D721Med (cell line): ENCODE measurements at regions not wholly inside any gene's neighbourhood (a gene's known extent, or its start where the extent isn't known, plus 50 kb on each side); places are given as distances from the start of the nearest gene placed in this dataset.

Source experiments
- DNase-seq: peaks from one replicate; pipeline ENCODE4 v3.0.0; 2011; ENCODE audit warnings: low spot score; ENCODE audit not compliant: insufficient read length
- FAIRE-seq: peaks from 2 replicates; lab custom pipeline; 2011; peaks lifted over from hg19 to GRCh38; lab: Jason Lieb, UNC
- TF ChIP-seq, protein P1 (sequence below): IDR thresholded peaks from 2 replicates; pipeline ENCODE4 v1.5.1; 2012; ENCODE audit warnings: mild to moderate bottlenecking, control low read depth; ENCODE audit not compliant: insufficient read depth; ENCODE audit errors: missing control alignments

DNA sequence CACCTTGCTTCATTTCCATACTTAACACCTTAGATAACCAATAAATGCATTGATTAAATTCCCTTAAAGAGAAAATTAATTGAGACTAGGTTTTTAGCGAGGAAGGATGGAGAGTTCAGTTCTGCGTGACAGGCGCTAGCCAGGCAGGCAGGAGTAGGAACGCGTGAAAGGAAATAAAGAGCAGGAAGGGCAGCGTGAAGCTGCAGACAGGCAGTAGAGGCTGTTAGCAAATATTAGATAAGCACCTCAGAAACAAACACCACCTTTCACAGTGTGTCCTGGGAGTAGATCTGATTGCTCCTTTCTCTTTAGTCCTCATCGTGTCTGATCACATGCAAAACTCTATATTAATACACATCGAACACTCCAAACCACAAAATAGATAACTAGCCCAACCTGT is 282.7 kb upstream of the ADGRL2 start:
- DNase-seq (no peak), FAIRE-seq (no peak)
- TF ChIP-seq, protein P1, sequence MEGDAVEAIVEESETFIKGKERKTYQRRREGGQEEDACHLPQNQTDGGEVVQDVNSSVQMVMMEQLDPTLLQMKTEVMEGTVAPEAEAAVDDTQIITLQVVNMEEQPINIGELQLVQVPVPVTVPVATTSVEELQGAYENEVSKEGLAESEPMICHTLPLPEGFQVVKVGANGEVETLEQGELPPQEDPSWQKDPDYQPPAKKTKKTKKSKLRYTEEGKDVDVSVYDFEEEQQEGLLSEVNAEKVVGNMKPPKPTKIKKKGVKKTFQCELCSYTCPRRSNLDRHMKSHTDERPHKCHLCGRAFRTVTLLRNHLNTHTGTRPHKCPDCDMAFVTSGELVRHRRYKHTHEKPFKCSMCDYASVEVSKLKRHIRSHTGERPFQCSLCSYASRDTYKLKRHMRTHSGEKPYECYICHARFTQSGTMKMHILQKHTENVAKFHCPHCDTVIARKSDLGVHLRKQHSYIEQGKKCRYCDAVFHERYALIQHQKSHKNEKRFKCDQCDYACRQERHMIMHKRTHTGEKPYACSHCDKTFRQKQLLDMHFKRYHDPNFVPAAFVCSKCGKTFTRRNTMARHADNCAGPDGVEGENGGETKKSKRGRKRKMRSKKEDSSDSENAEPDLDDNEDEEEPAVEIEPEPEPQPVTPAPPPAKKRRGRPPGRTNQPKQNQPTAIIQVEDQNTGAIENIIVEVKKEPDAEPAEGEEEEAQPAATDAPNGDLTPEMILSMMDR, result no peak

DNA sequence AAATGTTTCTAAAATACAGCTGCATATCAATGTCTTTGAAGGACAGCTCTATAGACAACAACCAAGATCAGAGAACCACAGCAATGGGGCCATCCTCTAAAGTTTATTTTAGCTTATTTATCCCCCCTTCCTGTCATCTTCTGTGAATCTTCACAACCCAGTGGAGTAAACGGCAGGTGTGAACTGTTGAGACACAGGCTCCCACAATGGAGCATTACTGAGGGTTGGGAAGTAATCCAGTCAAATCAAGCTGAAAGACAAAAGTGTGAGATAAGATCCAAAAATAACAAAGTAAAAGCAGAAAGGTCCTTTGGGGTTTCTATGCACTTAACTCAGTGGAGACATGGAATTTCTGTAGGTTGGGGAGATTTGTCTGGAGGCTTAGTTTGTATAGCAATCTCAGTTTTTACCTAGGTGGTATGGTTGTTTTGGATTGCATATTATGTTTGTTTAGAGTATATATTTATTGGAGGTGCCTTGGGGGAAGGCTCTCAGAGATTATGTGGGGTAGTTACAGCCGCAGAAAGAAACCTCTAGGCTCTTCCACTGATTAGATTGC is 286.9 kb upstream of the ADGRL2 start:
- DNase-seq (no peak), FAIRE-seq (no peak)
- TF ChIP-seq, protein P1, result no peak

DNA sequence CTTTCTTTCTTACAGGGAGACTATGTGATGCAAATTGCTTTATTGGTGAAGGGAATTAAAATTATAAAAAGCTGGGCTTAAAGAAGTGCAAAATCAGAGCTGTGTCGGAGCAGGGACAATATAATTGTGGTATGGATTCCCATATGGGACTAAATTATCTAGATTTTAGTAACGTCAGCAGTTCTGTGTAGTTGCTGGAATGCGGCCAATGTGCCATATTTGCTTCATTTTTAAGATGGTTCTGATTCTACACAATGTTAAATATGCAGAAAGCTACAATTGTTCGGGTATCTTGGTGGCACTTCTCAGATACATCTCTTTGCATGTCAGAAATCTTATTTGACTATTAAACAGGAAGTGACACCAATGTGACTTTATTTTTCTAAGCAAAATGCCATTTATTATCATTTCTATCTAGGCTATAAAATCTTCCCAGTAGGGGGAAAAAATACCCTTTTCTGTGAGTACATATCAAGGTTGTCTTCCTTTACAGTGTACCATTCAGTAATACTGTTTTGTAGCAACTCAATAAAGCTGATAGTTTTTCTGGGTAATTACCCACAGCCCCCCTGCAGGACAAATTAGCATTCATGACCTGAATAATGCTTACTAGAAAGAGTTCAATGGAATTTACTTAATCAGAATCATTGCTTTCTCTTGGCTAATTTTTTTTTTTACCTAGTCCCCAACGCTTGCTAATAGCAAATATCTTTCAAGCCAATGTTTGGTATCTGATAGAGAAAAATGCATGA is 288.3 kb upstream of the ADGRL2 start:
- FAIRE-seq (no peak), DNase-seq (no peak)
- TF ChIP-seq, protein P1, result no peak

DNA sequence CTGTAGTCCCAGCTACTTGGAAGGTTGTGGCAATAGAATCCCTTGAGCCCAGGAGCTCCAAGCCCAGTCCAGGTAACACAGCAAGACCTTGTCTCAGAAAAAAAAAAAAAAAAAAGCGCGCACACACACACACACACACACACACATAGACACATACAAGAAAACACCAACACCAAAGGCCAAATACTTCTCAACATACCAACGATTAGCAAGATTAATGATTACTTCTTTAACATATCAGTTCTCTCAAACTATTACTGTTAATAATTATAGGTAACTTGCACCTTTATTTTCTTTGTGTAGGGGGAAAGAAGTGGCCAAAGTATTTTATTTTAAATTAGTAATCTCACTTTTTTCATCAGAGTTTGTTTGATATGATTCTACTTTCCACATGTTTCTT is 289.5 kb upstream of the ADGRL2 start:
- TF ChIP-seq, protein P1, result no peak
- DNase-seq, result no peak
- no peak for FAIRE-seq

DNA sequence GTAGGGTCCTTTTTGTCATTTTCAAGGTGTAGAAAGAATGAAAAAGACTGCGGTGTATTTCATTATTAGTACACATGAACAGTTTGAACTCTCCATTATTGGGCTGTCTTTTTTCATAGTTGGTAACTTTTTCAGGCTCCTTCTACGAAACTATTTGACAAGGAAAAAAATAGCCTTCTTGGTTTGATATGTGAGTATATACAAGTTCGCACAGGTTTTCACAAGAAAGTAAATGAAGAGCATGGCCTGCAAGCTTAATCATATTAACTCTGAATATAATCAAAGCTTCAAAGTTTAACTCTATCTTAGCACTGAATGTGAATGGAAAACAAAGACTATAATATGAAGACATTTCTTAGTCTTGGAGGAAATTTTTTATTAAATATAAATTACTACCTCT is 290.0 kb upstream of the ADGRL2 start:
- FAIRE-seq (no peak), DNase-seq (no peak)
- TF ChIP-seq, protein P1, result no peak

DNA sequence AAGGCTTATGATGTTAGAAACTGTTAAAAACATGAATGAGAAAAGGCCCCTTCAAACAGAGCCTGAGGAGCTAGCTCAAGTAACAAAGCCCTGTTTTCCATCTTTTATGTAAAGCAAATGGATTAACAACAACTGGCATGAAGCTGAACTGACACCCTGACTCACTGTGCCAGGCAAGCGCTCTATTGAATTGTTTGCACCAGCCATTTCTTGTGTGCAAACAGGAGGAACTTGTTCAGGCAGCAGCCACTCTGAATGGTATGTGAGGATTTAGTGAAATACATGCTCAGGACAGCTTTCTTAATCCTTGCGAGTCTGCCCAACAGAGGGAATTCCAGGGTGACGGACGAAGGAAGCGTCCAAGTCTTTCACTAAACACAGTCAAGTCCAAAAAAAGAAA is 291.1 kb upstream of the ADGRL2 start:
- TF ChIP-seq, protein P1, result no peak
- no peak for DNase-seq
- no peak for FAIRE-seq

DNA sequence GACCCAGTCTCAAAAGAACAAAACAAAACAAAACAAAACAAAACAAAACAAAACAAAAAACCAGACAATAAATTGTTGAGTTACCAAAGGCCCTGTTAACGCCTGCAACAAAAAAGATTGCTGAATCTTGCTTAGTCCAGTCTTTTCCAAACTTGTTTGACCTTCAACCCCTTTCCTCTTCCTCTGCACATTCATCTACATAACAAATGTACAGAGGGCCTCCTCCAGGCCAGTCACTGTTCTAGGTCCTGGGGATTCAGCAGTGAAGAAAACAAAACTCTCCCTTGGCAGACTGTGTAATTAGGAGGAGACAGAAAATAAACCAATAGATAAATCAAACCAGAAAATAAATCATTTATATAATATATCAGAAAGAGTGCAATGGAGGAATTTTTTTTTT is 294.0 kb upstream of the ADGRL2 start:
- no peak for FAIRE-seq
- TF ChIP-seq, protein P1, result no peak
- no peak for DNase-seq
